Esophagus squamous epithelium (tissue), 5 donors: ENCODE measurements at regions not wholly inside any gene's neighbourhood (a gene's known extent, or its start where the extent isn't known, plus 50 kb on each side); places are given as distances from the start of the nearest gene placed in this dataset.
"Not testable (repeated sequence)": the region's sequence is repeated elsewhere in the genome, so short reads cannot be mapped to it uniquely, and the experiment has no call there.

Experiments
- DNase-seq: peaks from one replicate; lab custom pipeline; 2025; lab: John Stamatoyannopoulos, UW
- H3K27ac ChIP-seq, 4 donors: fragments of 200-600 bp; sonication (generic); one replicate each; pipeline ENCODE4 v1.5.1; 2016 to 2019; ENCODE audit warnings: mild to moderate bottlenecking in 1 of 4
- H3K27me3 ChIP-seq, 4 donors: fragments of 200-600 bp; sonication (generic); 1 replicate in 3 of 4; 2 replicates in 1 of 4; pipeline versions ENCODE4 v1.5.1 to v1.6.0; 2017 to 2021; ENCODE audit warnings: antibody characterized with exemption in 1 of 4
- H3K36me3 ChIP-seq, 3 donors: fragments of 200-600 bp; sonication (generic); one replicate each; pipeline ENCODE4 v1.5.1; 2016 to 2019
- H3K4me1 ChIP-seq, 3 donors: fragments of 200-600 bp; sonication (generic); one replicate each; pipeline ENCODE4 v1.5.1; 2017 to 2019
- H3K4me3 ChIP-seq, 4 donors: fragments of 200-600 bp; sonication (generic); 1 replicate in 3 of 4; 2 replicates in 1 of 4; pipeline ENCODE4 v1.5.1; 2016 to 2019; ENCODE audit warnings: mild to moderate bottlenecking in 2 of 4, moderate library complexity in 1 of 4
- H3K9me3 ChIP-seq, 3 donors: fragments of 200-600 bp; sonication (generic); one replicate each; pipeline ENCODE4 v1.5.1; 2016 to 2019
- POLR2A ChIP-seq, 4 donors: fragments of 450-650 bp; IDR thresholded peaks; one replicate each; pipeline ENCODE4 v1.6.1; 2017; ENCODE audit warnings: antibody characterized with exemption in 4 of 4, mild to moderate bottlenecking in 4 of 4, moderate library complexity in 3 of 4
- WGBS, 2 donors: methylation state at CpG; one replicate each; pipeline ENCODE4 v1.1.5; 2018; 5-methylcytosine and 5-hydroxymethylcytosine counted together
- intact Hi-C: fragments of 100-400 bp; cut with DNase I; formaldehyde crosslinking; loops from one replicate; pipeline ENCODE4 v1.15.0; 2022
- TF ChIP-seq, protein P1 (sequence below), 6 experiments: fragments of 450-650 bp in 4 of 6; fragments of 200-600 bp in 2 of 6; sonication (generic) in 2 of 6; IDR thresholded peaks; one replicate each; pipeline ENCODE4 v1.5.1; 2016 to 2019; ENCODE audit warnings: antibody characterized with exemption in 6 of 6, mild to moderate bottlenecking in 4 of 6, moderate library complexity in 4 of 6
- donor health status: DM: yes; HTN: yes; CAD: no.

DNA sequence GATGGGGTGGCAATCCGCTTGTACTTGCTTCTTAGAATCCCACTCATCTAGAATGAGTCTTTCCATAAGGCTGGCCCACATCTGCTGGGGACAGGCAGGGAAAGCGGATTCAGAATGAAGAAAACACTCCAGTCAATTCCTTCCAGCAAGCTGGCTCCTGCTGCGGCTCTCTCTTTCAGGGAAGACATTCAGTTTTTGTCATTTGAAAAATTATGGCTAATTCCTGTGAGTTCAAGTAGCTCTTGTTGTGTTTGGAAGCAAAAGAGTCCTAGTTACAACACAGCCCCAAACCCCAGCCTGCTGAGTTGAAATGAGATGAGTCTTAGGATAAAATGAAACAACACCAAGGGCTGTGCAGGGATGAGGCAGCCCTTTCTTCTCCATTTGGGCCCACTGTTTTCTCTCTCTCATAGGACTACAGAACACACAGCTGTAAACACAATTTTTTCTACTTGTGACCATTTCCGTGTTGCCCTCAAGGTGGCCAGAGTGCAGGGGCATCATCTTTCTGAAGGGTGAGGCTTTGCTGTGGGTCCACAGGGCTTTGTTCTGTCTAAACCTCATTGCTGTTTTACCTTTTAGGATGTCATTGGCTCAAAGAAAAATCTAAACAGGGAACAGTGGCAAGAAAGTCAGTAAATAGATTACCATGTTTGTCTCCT, 90.8 kb upstream of the EEPD1 start:
- intact Hi-C loops, result no loop called here
- no peaks in the 10 kb centered on the region for H3K4me1 ChIP-seq
- no peaks in the 10 kb centered on the region for H3K36me3 ChIP-seq
- DNase-seq, result no peak
- peak overlapping the region in 2 of 4 donors; percentile 18 to 58 for H3K27ac ChIP-seq
- no peak overlapping the region for H3K4me3 ChIP-seq
- 69 to 78% methylated on average over 3 to 4 of the region's 4 CpGs for WGBS, 2 donors
- H3K9me3 ChIP-seq, result no peaks in the 10 kb centered on the region
- TF ChIP-seq POLR2A (IDR thresholded peaks at IDR 0.05), result no peak
- TF ChIP-seq, protein P1, sequence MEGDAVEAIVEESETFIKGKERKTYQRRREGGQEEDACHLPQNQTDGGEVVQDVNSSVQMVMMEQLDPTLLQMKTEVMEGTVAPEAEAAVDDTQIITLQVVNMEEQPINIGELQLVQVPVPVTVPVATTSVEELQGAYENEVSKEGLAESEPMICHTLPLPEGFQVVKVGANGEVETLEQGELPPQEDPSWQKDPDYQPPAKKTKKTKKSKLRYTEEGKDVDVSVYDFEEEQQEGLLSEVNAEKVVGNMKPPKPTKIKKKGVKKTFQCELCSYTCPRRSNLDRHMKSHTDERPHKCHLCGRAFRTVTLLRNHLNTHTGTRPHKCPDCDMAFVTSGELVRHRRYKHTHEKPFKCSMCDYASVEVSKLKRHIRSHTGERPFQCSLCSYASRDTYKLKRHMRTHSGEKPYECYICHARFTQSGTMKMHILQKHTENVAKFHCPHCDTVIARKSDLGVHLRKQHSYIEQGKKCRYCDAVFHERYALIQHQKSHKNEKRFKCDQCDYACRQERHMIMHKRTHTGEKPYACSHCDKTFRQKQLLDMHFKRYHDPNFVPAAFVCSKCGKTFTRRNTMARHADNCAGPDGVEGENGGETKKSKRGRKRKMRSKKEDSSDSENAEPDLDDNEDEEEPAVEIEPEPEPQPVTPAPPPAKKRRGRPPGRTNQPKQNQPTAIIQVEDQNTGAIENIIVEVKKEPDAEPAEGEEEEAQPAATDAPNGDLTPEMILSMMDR (IDR thresholded peaks at IDR 0.05), result no peak
- no peaks in the 10 kb centered on the region for H3K27me3 ChIP-seq

DNA sequence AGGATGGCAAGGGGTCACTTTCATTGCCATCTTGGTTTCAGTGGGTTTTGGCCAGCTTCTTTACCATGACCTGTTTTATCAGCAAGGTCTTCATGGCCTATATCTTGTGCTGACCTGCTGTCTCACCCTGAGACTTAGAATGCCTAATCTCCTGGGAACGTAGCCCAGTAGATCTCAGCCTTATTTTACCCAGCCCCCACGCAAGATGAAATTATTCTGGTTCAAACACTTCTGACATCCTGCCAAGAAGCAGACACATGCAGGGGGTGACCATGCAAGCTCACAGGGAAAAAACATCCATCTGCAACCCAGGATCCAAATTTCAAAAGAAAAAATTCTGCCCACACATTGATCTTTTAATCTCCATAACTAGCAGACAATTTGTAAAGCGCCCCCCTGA, 88.4 kb upstream of the EEPD1 start:
- H3K4me1 ChIP-seq, result peaks cover 0 to 2% (median 0%) of the 10 kb centered on the region in 3 donors
- 65 to 75% methylated on average over 1 to 3 of the region's 3 CpGs for WGBS, 2 donors
- no peak for DNase-seq

DNA sequence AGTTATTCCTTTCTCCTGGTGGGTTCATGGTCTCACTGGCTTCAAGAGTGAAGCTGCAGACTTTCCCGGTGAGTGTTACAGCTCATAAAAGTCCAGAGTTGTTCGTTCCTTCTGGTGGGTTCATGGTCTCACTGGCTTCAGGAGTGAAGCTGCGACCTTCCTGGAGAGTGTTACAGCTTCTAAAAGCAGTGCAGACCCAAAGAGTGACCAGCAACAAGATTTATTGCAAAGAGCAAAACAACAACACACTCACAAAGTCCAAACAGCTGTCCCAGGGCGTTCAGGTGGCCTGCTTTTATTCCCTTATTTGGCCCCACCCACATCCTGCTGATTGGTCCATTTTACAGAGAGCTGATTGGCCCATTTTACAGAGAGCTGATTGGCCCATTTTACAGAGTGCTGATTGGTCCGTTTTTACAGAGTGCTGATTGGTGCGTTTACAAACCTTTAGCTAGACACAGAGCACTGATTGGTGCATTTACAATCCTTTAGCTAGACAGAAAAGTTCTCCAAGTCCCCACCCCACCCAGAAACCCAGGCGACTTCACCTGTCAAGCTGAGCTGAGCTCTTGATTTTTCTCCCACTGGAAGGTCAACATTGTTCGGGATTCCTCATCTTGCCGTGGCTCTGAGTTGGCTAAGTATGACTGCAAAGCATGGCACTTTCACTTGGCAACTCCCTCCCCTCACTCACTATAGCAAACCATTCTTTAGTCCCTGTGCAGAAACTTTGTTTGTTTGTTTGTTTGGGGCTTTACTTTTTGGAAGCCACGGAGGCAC, 87.3 kb upstream of the EEPD1 start:
- H3K9me3 ChIP-seq, H3K36me3 ChIP-seq, H3K4me3 ChIP-seq, H3K4me1 ChIP-seq, H3K27me3 ChIP-seq, DNase-seq, intact Hi-C loops, H3K27ac ChIP-seq: not testable (repeated sequence)
- WGBS, 2 donors, result 85 to 89% methylated on average over 9 to 10 of the region's 10 CpGs

More for the DNA sequence above, 88.4 kb upstream of the EEPD1 start:
- no peak overlapping the region for H3K27ac ChIP-seq
- no peak overlapping the region for H3K4me3 ChIP-seq
- intact Hi-C loops, result no loop called here
- H3K36me3 ChIP-seq, result no peaks in the 10 kb centered on the region
- no peaks in the 10 kb centered on the region for H3K9me3 ChIP-seq
- no peaks in the 10 kb centered on the region for H3K27me3 ChIP-seq
- no peak for TF ChIP-seq POLR2A (IDR thresholded peaks at IDR 0.05)
- TF ChIP-seq, protein P1 (IDR thresholded peaks at IDR 0.05), result no peak

DNA sequence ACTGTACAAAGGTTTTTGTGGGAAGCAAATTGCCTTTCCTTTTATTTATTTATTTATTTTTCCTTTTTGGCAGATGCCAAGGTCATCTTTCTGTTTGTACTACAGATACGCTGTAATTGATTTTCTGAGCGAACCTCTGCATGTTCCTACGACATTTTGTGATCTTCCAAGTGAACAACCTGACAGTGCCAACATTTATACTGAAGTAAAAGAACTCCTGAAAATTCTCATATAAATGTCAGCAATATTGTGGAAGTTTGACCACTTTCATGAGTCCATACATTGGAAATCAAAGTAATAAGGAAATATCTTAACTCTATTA, 86.8 kb upstream of the EEPD1 start:
- no peak for DNase-seq
- TF ChIP-seq, protein P1 (IDR thresholded peaks at IDR 0.05), result no peak
- no peak for TF ChIP-seq POLR2A (IDR thresholded peaks at IDR 0.05)
- H3K36me3 ChIP-seq, result no peaks in the 10 kb centered on the region
- no peaks in the 10 kb centered on the region for H3K9me3 ChIP-seq
- peaks cover 0 to 8% (median 0%) of the 10 kb centered on the region in 3 donors for H3K4me1 ChIP-seq
- 82 to 94% methylated on average over 3 of the region's 3 CpGs for WGBS, 2 donors
- no peak overlapping the region for H3K4me3 ChIP-seq
- intact Hi-C loops, result no loop called here
- H3K27me3 ChIP-seq, result no peaks in the 10 kb centered on the region
- H3K27ac ChIP-seq, result no peak overlapping the region

DNA sequence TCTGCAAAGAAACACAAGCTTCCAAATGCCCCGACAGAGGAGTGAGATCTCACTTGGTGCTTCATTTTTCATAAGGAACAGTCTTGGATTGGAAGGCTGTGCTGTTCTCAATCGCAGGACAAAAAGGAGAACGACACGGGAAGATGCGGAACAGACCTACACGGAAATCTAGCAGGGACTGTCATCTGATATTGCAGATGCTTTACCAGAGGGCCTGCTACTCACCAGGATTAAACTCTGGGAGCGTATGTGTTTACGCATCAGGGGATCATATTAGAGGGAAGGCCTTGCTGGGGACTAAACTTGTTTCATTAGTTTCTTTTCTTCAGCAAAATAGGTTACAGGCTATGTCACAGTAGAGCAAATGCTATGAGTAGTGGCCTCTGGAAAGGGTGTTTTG, 82.8 kb upstream of the EEPD1 start:
- DNase-seq, result no peak
- H3K4me1 ChIP-seq, result peaks cover 0 to 8% (median 0%) of the 10 kb centered on the region in 3 donors
- no peaks in the 10 kb centered on the region for H3K36me3 ChIP-seq
- WGBS, 2 donors, result 73 to 80% methylated on average over 8 of the region's 8 CpGs
- TF ChIP-seq, protein P1 (IDR thresholded peaks at IDR 0.05), result no peak
- no peak for TF ChIP-seq POLR2A (IDR thresholded peaks at IDR 0.05)
- intact Hi-C loops, result no loop called here
- no peaks in the 10 kb centered on the region for H3K27me3 ChIP-seq
- no peak overlapping the region for H3K27ac ChIP-seq
- no peaks in the 10 kb centered on the region for H3K9me3 ChIP-seq
- no peak overlapping the region for H3K4me3 ChIP-seq
